HEK293T (cell line): ENCODE measurements at regions not wholly inside any gene's neighbourhood (a gene's known extent, or its start where the extent isn't known, plus 50 kb on each side); places are given as distances from the start of the nearest gene placed in this dataset.

Source experiments
- CTCF ChIA-PET: fragments of 350-600 bp; formaldehyde crosslinking; extraction: SDS; loops from one replicate; lab custom pipeline; 2021; ENCODE audit warnings: antibody characterized with exemption, inconsistent platforms; lab: Yijun Ruan, JAX
- POLR2A ChIA-PET: fragments of 350-600 bp; formaldehyde crosslinking; extraction: SDS; loops from one replicate; lab custom pipeline; 2020; ENCODE audit warnings: antibody characterized with exemption, inconsistent platforms; lab: Yijun Ruan, JAX
- DNase-seq: peaks from one replicate; pipeline ENCODE4 v3.0.0; 2012; ENCODE audit warnings: mixed read lengths; ENCODE audit errors: extremely low spot score
- ARNT ChIP-seq: fragments of 450-650 bp; IDR thresholded peaks from 2 replicates; pipeline ENCODE4 v1.6.1; 2017; ENCODE audit warnings: mild to moderate bottlenecking
- BHLHE40 ChIP-seq: fragments of 450-650 bp; IDR thresholded peaks from 2 replicates; pipeline ENCODE4 v1.6.1; 2016; ENCODE audit warnings: mild to moderate bottlenecking, moderate library complexity, borderline replicate concordance
- CTBP1 ChIP-seq: fragments of 450-650 bp; IDR thresholded peaks from 2 replicates; pipeline ENCODE4 v1.6.1; 2016; ENCODE audit warnings: borderline replicate concordance
- ELF4 ChIP-seq: fragments of 450-650 bp; IDR thresholded peaks from 2 replicates; pipeline ENCODE4 v1.6.1; 2017; ENCODE audit warnings: antibody characterized with exemption
- FOXA1 ChIP-seq: fragments of 450-650 bp; IDR thresholded peaks from 2 replicates; pipeline ENCODE4 v1.6.1; 2016; ENCODE audit warnings: mild to moderate bottlenecking
- FOXK2 ChIP-seq: fragments of 450-650 bp; IDR thresholded peaks from 2 replicates; pipeline ENCODE4 v1.6.1; 2016; ENCODE audit warnings: mild to moderate bottlenecking
- FOXM1 ChIP-seq: fragments of 450-650 bp; IDR thresholded peaks from 2 replicates; pipeline ENCODE4 v1.6.1; 2017; ENCODE audit warnings: mild to moderate bottlenecking, borderline replicate concordance
- HDGF ChIP-seq: fragments of 450-650 bp; IDR thresholded peaks from 2 replicates; pipeline ENCODE4 v1.6.1; 2017; ENCODE audit warnings: antibody characterized with exemption, borderline replicate concordance
- L3MBTL2 ChIP-seq: fragments of 450-650 bp; conservative IDR thresholded peaks from 2 replicates; pipeline ENCODE4 v1.6.1; 2016; ENCODE audit warnings: mild to moderate bottlenecking
- LEF1 ChIP-seq: fragments of 450-650 bp; IDR thresholded peaks from 2 replicates; pipeline ENCODE4 v1.6.1; 2017; ENCODE audit warnings: mild to moderate bottlenecking, borderline replicate concordance
- NFRKB ChIP-seq: fragments of 450-650 bp; IDR thresholded peaks from 2 replicates; pipeline ENCODE4 v1.6.1; 2016; ENCODE audit warnings: mild to moderate bottlenecking, moderate library complexity
- PKNOX1 ChIP-seq: fragments of 450-650 bp; IDR thresholded peaks from 2 replicates; pipeline ENCODE4 v1.6.1; 2016
- SP1 ChIP-seq: fragments of 450-650 bp; IDR thresholded peaks from 2 replicates; pipeline ENCODE4 v1.6.1; 2017
- SUZ12 ChIP-seq: fragments of 450-650 bp; IDR thresholded peaks from 2 replicates; pipeline ENCODE4 v1.6.1; 2016; ENCODE audit warnings: mild to moderate bottlenecking
- TARDBP ChIP-seq: fragments of 450-650 bp; IDR thresholded peaks from 2 replicates; pipeline ENCODE4 v1.6.1; 2016
- ZNF384 ChIP-seq: fragments of 450-650 bp; IDR thresholded peaks from 2 replicates; pipeline ENCODE4 v1.6.1; 2016

- TF ChIP-seq FOXK2 (no peak), TARDBP (no peak), SP1 (no peak), SUZ12 (no peak), ARNT (no peak), FOXM1 (no peak), L3MBTL2 (no peak)
- no peak for DNase-seq
Measured at GRCh38 chr7:23887660-23888059, 177.6 kb downstream of the STK31 start.

GRCh38 chr7:23888958-23889357, 178.9 kb downstream of the STK31 start:
- ChIA-PET POLR2A (no interaction called here), CTCF (no interaction called here)

More at GRCh38 chr7:23887660-23888059, 177.6 kb downstream of the STK31 start:
- ChIA-PET CTCF (no interaction called here), POLR2A (no interaction called here)

GRCh38 chr7:23889566-23889965, 179.5 kb downstream of the STK31 start:
- TF ChIP-seq FOXM1 (no peak), TARDBP (no peak), L3MBTL2 (no peak), LEF1 (no peak), SUZ12 (no peak), FOXK2 (no peak), NFRKB (no peak), BHLHE40 (no peak), PKNOX1 (no peak), HDGF (no peak), ELF4 (no peak)
- ChIA-PET POLR2A (no interaction called here), CTCF (no interaction called here)
- no peak for DNase-seq

More at GRCh38 chr7:23888958-23889357, 178.9 kb downstream of the STK31 start:
- no peak for DNase-seq
- TF ChIP-seq CTBP1: no peak
- TF ChIP-seq LEF1: no peak
- TF ChIP-seq SUZ12: no peak
- TF ChIP-seq NFRKB: no peak
- no peak for TF ChIP-seq SP1
- no peak for TF ChIP-seq FOXK2
- TF ChIP-seq L3MBTL2: no peak

GRCh38 chr7:23892019-23892418, 182.0 kb downstream of the STK31 start:
- DNase-seq: no peak
- ChIA-PET CTCF (no interaction called here), POLR2A (no interaction called here)
- no peak for TF ChIP-seq LEF1
- no peak for TF ChIP-seq FOXA1
- TF ChIP-seq HDGF: no peak
- no peak for TF ChIP-seq ARNT
- no peak for TF ChIP-seq SUZ12
- no peak for TF ChIP-seq CTBP1
- TF ChIP-seq PKNOX1: no peak
- no peak for TF ChIP-seq FOXM1
- no peak for TF ChIP-seq SP1
- TF ChIP-seq ZNF384: no peak
- no peak for TF ChIP-seq BHLHE40
- no peak for TF ChIP-seq L3MBTL2
- no peak for TF ChIP-seq TARDBP
- no peak for TF ChIP-seq FOXK2
- no peak for TF ChIP-seq NFRKB
- no peak for TF ChIP-seq ELF4

- ChIA-PET POLR2A (no interaction called here), CTCF (interaction anchor here (0.7 kb wide), 1 partner anchor 44 kb away, joined by 3 read pairs; no protein-coding TSS in a partner anchor)
- DNase-seq: no peak
- TF ChIP-seq FOXM1 (no peak), ARNT (no peak), ZNF384 (no peak), LEF1 (no peak), HDGF (no peak), ELF4 (no peak), FOXA1 (no peak), SUZ12 (no peak), SP1 (no peak), L3MBTL2 (no peak), CTBP1 (no peak), FOXK2 (no peak), BHLHE40 (no peak), TARDBP (no peak), PKNOX1 (no peak), NFRKB (no peak)
Measured at GRCh38 chr7:23893176-23893941, 183.3 kb downstream of the STK31 start.
